Esophagus muscularis mucosa (tissue), 4 donors: ENCODE measurements at regions not wholly inside any gene's neighbourhood (a gene's known extent, or its start where the extent isn't known, plus 50 kb on each side); places are given as distances from the start of the nearest gene placed in this dataset.

Experiments used
- EP300 ChIP-seq: sonication (generic); formaldehyde crosslinking; IDR thresholded peaks from one replicate; pipeline ENCODE4 v1.6.1; 2017; ENCODE audit warnings: antibody characterized with exemption
- POLR2A ChIP-seq: fragments of 450-650 bp; IDR thresholded peaks from one replicate; pipeline ENCODE4 v1.6.1; 2017; ENCODE audit warnings: antibody characterized with exemption, moderate library complexity, mild to moderate bottlenecking, low read depth
- POLR2AphosphoS5 ChIP-seq, 2 donors: sonication (generic); formaldehyde crosslinking; IDR thresholded peaks; one replicate each; pipeline ENCODE4 v1.6.1; 2017; ENCODE audit warnings: antibody characterized with exemption in 2 of 2
- TF ChIP-seq, protein P1 (sequence below), 3 experiments: fragments of 200-600 bp in 2 of 3; fragments of 450-650 bp in 1 of 3; sonication (generic) in 2 of 3; IDR thresholded peaks; one replicate each; pipeline ENCODE4 v1.5.1; 2017 to 2019; ENCODE audit warnings: antibody characterized with exemption in 3 of 3, mild to moderate bottlenecking in 2 of 3, moderate library complexity in 1 of 3

DNA sequence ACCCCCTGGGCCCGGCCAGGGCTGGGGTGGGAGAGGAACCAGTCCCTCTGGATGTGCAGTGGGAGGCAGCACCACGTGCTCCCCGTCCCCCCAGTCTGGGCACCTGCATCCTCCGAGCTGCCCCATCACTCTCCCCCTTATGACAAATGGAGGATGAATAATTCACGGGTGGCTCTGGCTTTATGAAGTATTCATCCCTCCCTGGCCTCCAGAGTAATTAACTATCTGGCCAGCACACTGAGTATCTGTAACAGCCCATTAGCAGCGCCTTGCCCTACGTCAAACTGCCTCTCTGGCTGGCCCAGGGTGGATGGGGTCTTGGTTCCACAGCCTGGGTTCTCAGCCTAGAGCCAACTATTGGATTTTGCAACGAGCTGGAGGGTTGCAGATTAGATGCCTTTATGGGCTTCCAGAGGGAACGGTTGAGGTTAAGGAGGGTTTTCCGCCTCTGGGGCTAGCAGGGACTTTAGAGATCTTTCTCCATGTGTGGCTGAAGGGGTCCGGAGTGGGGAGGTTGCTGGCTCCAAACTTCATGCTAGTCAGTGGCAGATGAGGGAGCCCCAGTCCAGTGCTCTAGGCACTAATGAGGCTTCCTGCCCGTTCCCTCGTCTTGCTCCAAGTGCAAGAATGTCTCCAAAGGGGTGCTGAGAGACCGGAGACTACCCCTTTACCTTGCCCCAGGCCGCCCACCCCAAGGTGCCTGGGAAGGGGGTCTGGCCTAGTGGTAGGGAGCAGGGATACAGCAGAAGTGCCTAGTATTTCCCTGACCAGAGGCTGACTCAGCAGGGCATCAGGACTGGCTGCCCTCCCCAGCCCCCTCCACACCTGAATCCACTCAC is 53.5 kb upstream of the MLN start:
- TF ChIP-seq, protein P1, sequence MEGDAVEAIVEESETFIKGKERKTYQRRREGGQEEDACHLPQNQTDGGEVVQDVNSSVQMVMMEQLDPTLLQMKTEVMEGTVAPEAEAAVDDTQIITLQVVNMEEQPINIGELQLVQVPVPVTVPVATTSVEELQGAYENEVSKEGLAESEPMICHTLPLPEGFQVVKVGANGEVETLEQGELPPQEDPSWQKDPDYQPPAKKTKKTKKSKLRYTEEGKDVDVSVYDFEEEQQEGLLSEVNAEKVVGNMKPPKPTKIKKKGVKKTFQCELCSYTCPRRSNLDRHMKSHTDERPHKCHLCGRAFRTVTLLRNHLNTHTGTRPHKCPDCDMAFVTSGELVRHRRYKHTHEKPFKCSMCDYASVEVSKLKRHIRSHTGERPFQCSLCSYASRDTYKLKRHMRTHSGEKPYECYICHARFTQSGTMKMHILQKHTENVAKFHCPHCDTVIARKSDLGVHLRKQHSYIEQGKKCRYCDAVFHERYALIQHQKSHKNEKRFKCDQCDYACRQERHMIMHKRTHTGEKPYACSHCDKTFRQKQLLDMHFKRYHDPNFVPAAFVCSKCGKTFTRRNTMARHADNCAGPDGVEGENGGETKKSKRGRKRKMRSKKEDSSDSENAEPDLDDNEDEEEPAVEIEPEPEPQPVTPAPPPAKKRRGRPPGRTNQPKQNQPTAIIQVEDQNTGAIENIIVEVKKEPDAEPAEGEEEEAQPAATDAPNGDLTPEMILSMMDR (IDR thresholded peaks at IDR 0.05), result no peak
- TF ChIP-seq POLR2A (no peak), POLR2AphosphoS5 (IDR thresholded peaks at IDR 0.05) (no peak), EP300 (no peak)
